Transverse colon (tissue), 4 donors: ENCODE measurements at regions not wholly inside any gene's neighbourhood (a gene's known extent, or its start where the extent isn't known, plus 50 kb on each side); places are given as distances from the start of the nearest gene placed in this dataset.

Source experiments
- DNase-seq: peaks from one replicate; pipeline ENCODE4 v3.0.0-alpha.2; 2019
- H3K27ac ChIP-seq, 4 donors: fragments of 200-600 bp; sonication (generic); 2 replicates each; pipeline ENCODE4 v1.5.1; 2016 to 2018; ENCODE audit warnings: inconsistent platforms in 4 of 4
- H3K27me3 ChIP-seq: fragments of 200-600 bp; sonication (generic); 2 replicates; pipeline ENCODE4 v1.5.1; 2017; ENCODE audit warnings: inconsistent platforms
- H3K36me3 ChIP-seq, 4 donors: fragments of 200-600 bp; sonication (generic); 2 replicates each; pipeline ENCODE4 v1.5.1; 2017 to 2019; ENCODE audit warnings: inconsistent platforms in 4 of 4
- H3K4me1 ChIP-seq, 4 donors: fragments of 200-600 bp; sonication (generic); 2 replicates each; pipeline ENCODE4 v1.5.1; 2017 to 2020; ENCODE audit warnings: inconsistent platforms in 4 of 4
- H3K4me3 ChIP-seq, 4 donors: fragments of 200-600 bp; sonication (generic); 1 replicate in 1 of 4; 2 replicates in 3 of 4; pipeline versions ENCODE4 v1.5.1 to v1.6.1; 2017 to 2019; ENCODE audit warnings: inconsistent platforms in 4 of 4
- H3K9me3 ChIP-seq, 2 donors: fragments of 200-600 bp; sonication (generic); 2 replicates each; pipeline ENCODE4 v1.5.1; 2017 to 2019; ENCODE audit warnings: inconsistent platforms in 2 of 2
- EP300 ChIP-seq: sonication (generic); formaldehyde crosslinking; IDR thresholded peaks from one replicate; pipeline ENCODE4 v1.6.1; 2017; ENCODE audit warnings: antibody characterized with exemption, low read depth
- POLR2A ChIP-seq: fragments of 450-650 bp; IDR thresholded peaks from one replicate; pipeline ENCODE4 v1.6.1; 2016; ENCODE audit warnings: antibody characterized with exemption, mild to moderate bottlenecking, moderate library complexity
- POLR2AphosphoS5 ChIP-seq, 3 donors: sonication (generic); formaldehyde crosslinking; IDR thresholded peaks; one replicate each; pipeline ENCODE4 v1.6.1; 2016; ENCODE audit warnings: antibody characterized with exemption in 3 of 3
- WGBS, 2 donors: methylation state at CpG; one replicate each; pipeline ENCODE4 v1.1.5; 2018; ENCODE audit warnings: low coverage in 1 of 2; 5-methylcytosine and 5-hydroxymethylcytosine counted together
- in situ Hi-C, 4 donors: fragments of 200-750 bp; cut with MboI; loops; one replicate each; pipeline versions ENCODE4 v1.15.0 to v1.15.1; 2017; ENCODE audit warnings: low sequenced_read_pairs in 3 of 4, low pct_ligation_motif_present in 1 of 4, low pct_unique_long_range_greater_than_20kb in 1 of 4
- intact Hi-C: fragments of 100-400 bp; cut with DNase I; formaldehyde crosslinking; loops from one replicate; pipeline ENCODE4 v1.15.1; 2023; ENCODE audit warnings: low total_unique reads
- TF ChIP-seq, protein P1 (sequence below), 5 experiments: fragments of 200-600 bp in 3 of 5; fragments of 450-650 bp in 2 of 5; sonication (generic) in 3 of 5; IDR thresholded peaks; 1 replicate in 2 of 5; 2 replicates in 3 of 5; pipeline ENCODE4 v1.5.1; 2016 to 2017; ENCODE audit warnings: antibody characterized with exemption in 5 of 5, inconsistent platforms in 3 of 5, mild to moderate bottlenecking in 2 of 5, moderate library complexity in 1 of 5

DNA sequence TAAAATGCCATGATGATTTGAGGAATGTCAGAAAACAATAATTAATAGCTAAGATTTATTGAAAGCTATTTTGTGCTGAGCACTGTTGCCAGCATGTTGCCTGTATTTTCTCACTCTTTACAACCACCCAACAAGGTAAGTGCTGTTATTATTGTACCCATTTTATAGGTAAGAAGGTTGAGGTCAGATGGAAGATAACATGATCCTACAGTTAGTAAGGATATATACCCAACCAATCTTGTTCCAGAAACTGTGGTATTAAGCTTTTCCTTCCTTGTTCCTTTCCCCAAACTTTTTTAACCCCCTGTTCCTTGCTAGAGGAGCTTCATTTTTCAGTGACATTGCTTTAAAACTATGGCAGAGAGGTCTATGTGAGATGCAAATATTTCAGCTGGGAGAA, 738.0 kb upstream of the ZEB2 start:
- no peak for TF ChIP-seq POLR2AphosphoS5 (IDR thresholded peaks at IDR 0.05)
- TF ChIP-seq, protein P1, sequence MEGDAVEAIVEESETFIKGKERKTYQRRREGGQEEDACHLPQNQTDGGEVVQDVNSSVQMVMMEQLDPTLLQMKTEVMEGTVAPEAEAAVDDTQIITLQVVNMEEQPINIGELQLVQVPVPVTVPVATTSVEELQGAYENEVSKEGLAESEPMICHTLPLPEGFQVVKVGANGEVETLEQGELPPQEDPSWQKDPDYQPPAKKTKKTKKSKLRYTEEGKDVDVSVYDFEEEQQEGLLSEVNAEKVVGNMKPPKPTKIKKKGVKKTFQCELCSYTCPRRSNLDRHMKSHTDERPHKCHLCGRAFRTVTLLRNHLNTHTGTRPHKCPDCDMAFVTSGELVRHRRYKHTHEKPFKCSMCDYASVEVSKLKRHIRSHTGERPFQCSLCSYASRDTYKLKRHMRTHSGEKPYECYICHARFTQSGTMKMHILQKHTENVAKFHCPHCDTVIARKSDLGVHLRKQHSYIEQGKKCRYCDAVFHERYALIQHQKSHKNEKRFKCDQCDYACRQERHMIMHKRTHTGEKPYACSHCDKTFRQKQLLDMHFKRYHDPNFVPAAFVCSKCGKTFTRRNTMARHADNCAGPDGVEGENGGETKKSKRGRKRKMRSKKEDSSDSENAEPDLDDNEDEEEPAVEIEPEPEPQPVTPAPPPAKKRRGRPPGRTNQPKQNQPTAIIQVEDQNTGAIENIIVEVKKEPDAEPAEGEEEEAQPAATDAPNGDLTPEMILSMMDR (IDR thresholded peaks at IDR 0.05), result no peak
- no peak for TF ChIP-seq POLR2A
- TF ChIP-seq EP300, result no peak
- no peaks in the 10 kb centered on the region for H3K9me3 ChIP-seq
- in situ Hi-C loops, result no loop called here
- DNase-seq, result no peak
- no peaks in the 10 kb centered on the region for H3K4me1 ChIP-seq
- H3K27me3 ChIP-seq, result no peaks in the 10 kb centered on the region
- intact Hi-C loops, result no loop called here
- H3K36me3 ChIP-seq, result no peaks in the 10 kb centered on the region
- no peak overlapping the region for H3K27ac ChIP-seq
- H3K4me3 ChIP-seq, result no peak overlapping the region

DNA sequence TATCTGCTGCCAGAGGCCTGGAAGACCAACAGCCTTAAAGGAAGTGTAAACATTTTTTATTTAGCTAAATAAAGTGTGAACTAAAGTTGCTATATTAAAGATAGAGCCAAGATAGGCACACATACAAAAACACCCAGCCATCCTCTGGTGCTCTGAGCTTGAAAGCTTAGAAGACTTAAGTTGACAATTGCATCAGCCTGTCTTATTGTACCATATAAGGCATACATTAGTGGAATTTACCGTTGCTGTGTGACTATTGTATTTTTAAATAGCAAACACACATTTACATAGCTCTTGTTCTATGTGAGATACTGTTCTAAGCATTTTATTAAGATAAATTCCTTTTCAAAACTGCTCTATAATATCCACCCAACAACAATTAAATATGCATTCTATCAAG, 736.6 kb upstream of the ZEB2 start:
- Histone ChIP-seq H3K4me1 (no peaks in the 10 kb centered on the region), H3K4me3 (no peak overlapping the region), H3K27me3 (no peaks in the 10 kb centered on the region), H3K36me3 (no peaks in the 10 kb centered on the region), H3K27ac (no peak overlapping the region), H3K9me3 (no peaks in the 10 kb centered on the region)
- no peak for DNase-seq
- 33 to 67% methylated on average over 1 of the region's 1 CpG for WGBS, 2 donors
- TF ChIP-seq EP300 (no peak), POLR2AphosphoS5 (IDR thresholded peaks at IDR 0.05) (no peak), POLR2A (no peak)
- TF ChIP-seq, protein P1 (IDR thresholded peaks at IDR 0.05), result no peak
- intact Hi-C loops, result no loop called here
- in situ Hi-C loops, result no loop called here

DNA sequence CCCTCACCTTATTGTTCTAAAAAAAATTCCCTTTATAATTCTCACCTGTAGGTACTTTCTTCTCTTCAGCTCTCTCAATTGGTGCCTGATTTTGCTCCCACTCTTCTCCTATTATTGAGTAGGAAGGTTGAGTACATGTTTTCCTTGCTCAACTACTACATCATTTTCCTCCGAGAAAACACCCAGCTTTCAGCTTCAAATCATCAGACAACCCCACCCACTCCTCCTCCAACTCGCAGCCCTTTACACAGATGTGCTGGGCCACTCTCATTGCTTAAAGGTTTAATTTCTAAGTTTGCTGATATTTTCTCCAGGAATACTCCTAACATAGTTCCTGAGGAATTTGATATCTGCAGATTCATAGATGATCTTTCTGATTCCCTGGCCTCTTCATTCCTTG, 734.4 kb upstream of the ZEB2 start:
- DNase-seq, result no peak
- no peak overlapping the region for H3K27ac ChIP-seq
- in situ Hi-C loops (no loop called here), intact Hi-C loops (no loop called here)
- TF ChIP-seq POLR2AphosphoS5 (IDR thresholded peaks at IDR 0.05) (no peak), EP300 (no peak), POLR2A (no peak)
- no peaks in the 10 kb centered on the region for H3K36me3 ChIP-seq
- 60 to 90% methylated on average over 1 to 2 of the region's 2 CpGs for WGBS, 2 donors
- no peaks in the 10 kb centered on the region for H3K27me3 ChIP-seq
- H3K9me3 ChIP-seq, result no peaks in the 10 kb centered on the region
- H3K4me3 ChIP-seq, result no peak overlapping the region
- H3K4me1 ChIP-seq, result no peaks in the 10 kb centered on the region

DNA sequence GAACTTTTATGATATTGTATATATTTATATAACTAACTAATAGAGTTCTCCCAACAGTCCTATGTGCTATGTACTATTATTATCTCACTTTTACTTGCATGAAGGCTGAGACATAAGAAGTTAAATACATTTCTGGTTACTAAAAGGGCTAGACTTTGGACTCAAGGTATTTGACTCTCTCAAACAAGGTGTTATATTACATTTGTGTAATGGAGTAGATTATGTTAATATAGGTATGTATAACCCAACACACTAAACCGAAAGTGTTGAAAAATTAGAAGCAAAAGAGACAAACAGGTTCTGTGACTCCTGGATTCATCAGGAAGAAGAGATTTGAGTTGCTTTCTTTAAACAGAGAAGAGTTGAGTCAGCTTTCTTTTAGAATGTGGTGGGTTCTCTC, 733.6 kb upstream of the ZEB2 start:
- 58% methylated on average over 1 of the region's 1 CpG; no CpG with 5 or more reads in 1 of the 2 donors for WGBS, 2 donors
- TF ChIP-seq, protein P1 (IDR thresholded peaks at IDR 0.05), result no peak
- TF ChIP-seq EP300 (no peak), POLR2A (no peak), POLR2AphosphoS5 (IDR thresholded peaks at IDR 0.05) (no peak)
- Histone ChIP-seq H3K4me3 (no peak overlapping the region), H3K36me3 (no peaks in the 10 kb centered on the region), H3K9me3 (no peaks in the 10 kb centered on the region), H3K4me1 (no peaks in the 10 kb centered on the region), H3K27me3 (no peaks in the 10 kb centered on the region), H3K27ac (no peak overlapping the region)
- intact Hi-C loops, result no loop called here
- in situ Hi-C loops, result no loop called here
- no peak for DNase-seq

DNA sequence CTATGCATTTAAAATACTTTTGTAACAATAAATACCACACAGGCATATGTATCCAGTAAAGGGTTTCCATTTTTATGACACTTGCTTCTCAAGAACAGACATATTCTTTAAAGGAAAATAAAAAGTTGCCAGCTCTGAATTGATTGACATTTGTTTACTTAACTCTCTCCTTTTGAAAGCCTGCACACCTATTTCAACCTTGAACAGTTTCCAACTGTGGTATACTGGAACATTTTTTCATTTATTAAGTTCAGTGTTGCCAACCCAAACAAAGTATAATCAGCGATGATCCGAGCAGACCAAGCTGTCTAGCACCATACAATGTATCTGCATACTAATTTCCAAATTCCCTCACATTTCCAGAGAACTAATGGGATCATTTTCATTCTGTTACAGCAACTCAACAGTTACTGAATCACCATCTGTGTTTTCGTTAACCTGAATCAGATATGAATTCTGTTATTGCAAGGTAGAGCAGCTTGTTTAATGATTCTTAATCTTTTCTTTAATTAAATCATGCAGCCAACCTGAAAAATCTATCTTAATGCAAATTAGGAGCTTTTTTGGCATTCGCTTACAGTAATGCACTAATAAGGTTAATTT, 725.5 kb upstream of the ZEB2 start:
- in situ Hi-C loops (no loop called here), intact Hi-C loops (no loop called here)
- Histone ChIP-seq H3K4me1 (no peaks in the 10 kb centered on the region), H3K27ac (no peak overlapping the region), H3K9me3 (no peaks in the 10 kb centered on the region), H3K27me3 (no peaks in the 10 kb centered on the region), H3K36me3 (no peaks in the 10 kb centered on the region), H3K4me3 (no peak overlapping the region)
- no peak for TF ChIP-seq EP300
- TF ChIP-seq POLR2A, result no peak
- TF ChIP-seq, protein P1 (IDR thresholded peaks at IDR 0.05), result no peak
- TF ChIP-seq POLR2AphosphoS5 (IDR thresholded peaks at IDR 0.05), result no peak
- WGBS, 2 donors, result 70 to 82% methylated on average over 4 of the region's 4 CpGs
- DNase-seq, result no peak
